ENCODE measurements at regions not wholly inside any gene's neighbourhood (a gene's known extent, or its start where the extent isn't known, plus 50 kb on each side); places are given as distances from the start of the nearest gene placed in this dataset.

GRCh38 chr12:46711756-46712155 lies 114.0 kb downstream of the SLC38A4 start:
- H3K27ac ChIP-seq (ENCODE audit: insufficient read depth, low read length, poor library complexity, severe bottlenecking), result no peak overlapping the region
- no peak for DNase-seq
- no peaks in the 10 kb centered on the region for H3K4me1 ChIP-seq (ENCODE audit: control insufficient read depth, insufficient read depth, low read length, poor library complexity, severe bottlenecking)
- H3K9me3 ChIP-seq (ENCODE audit: control insufficient read depth, low read length), result no peaks in the 10 kb centered on the region
- H3K4me3 ChIP-seq (ENCODE audit: insufficient read depth, low read depth, low read length, poor library complexity, severe bottlenecking), result no peak overlapping the region
- no peaks in the 10 kb centered on the region for H3K36me3 ChIP-seq (ENCODE audit: control insufficient read depth, insufficient read depth, low read length)
- no peaks in the 10 kb centered on the region for H3K27me3 ChIP-seq (replicated peaks; ENCODE audit: control insufficient read depth, insufficient read depth, low read length, poor library complexity, severe bottlenecking)

- H3K36me3 ChIP-seq (ENCODE audit: control insufficient read depth, insufficient read depth, low read length), result no peaks in the 10 kb centered on the region
- no peaks in the 10 kb centered on the region for H3K4me1 ChIP-seq (ENCODE audit: control insufficient read depth, insufficient read depth, low read length, poor library complexity, severe bottlenecking)
- no peak overlapping the region for H3K27ac ChIP-seq (ENCODE audit: insufficient read depth, low read length, poor library complexity, severe bottlenecking)
- no peaks in the 10 kb centered on the region for H3K9me3 ChIP-seq (ENCODE audit: control insufficient read depth, low read length)
- H3K4me3 ChIP-seq (ENCODE audit: insufficient read depth, low read depth, low read length, poor library complexity, severe bottlenecking), result no peak overlapping the region
- DNase-seq, result no peak
- no peaks in the 10 kb centered on the region for H3K27me3 ChIP-seq (replicated peaks; ENCODE audit: control insufficient read depth, insufficient read depth, low read length, poor library complexity, severe bottlenecking)
Measured at GRCh38 chr12:46710125-46710743, 115.6 kb downstream of the SLC38A4 start.

GRCh38 chr12:46702581-46703344 lies 123.0 kb downstream of the SLC38A4 start:
- DNase-seq, result no peak
- Histone ChIP-seq H3K36me3 (ENCODE audit: control insufficient read depth, insufficient read depth, low read length) (no peaks in the 10 kb centered on the region), H3K4me3 (ENCODE audit: insufficient read depth, low read depth, low read length, poor library complexity, severe bottlenecking) (no peak overlapping the region), H3K9me3 (ENCODE audit: control insufficient read depth, low read length) (no peaks in the 10 kb centered on the region), H3K4me1 (ENCODE audit: control insufficient read depth, insufficient read depth, low read length, poor library complexity, severe bottlenecking) (no peaks in the 10 kb centered on the region), H3K27me3 (replicated peaks; ENCODE audit: control insufficient read depth, insufficient read depth, low read length, poor library complexity, severe bottlenecking) (no peaks in the 10 kb centered on the region), H3K27ac (ENCODE audit: insufficient read depth, low read length, poor library complexity, severe bottlenecking) (no peak overlapping the region)

GRCh38 chr12:46701356-46701755 lies 124.4 kb downstream of the SLC38A4 start:
- Histone ChIP-seq H3K27me3 (replicated peaks; ENCODE audit: control insufficient read depth, insufficient read depth, low read length, poor library complexity, severe bottlenecking) (no peaks in the 10 kb centered on the region), H3K9me3 (ENCODE audit: control insufficient read depth, low read length) (no peaks in the 10 kb centered on the region), H3K4me1 (ENCODE audit: control insufficient read depth, insufficient read depth, low read length, poor library complexity, severe bottlenecking) (no peaks in the 10 kb centered on the region), H3K27ac (ENCODE audit: insufficient read depth, low read length, poor library complexity, severe bottlenecking) (no peak overlapping the region), H3K4me3 (ENCODE audit: insufficient read depth, low read depth, low read length, poor library complexity, severe bottlenecking) (no peak overlapping the region), H3K36me3 (ENCODE audit: control insufficient read depth, insufficient read depth, low read length) (no peaks in the 10 kb centered on the region)
- DNase-seq, result no peak

GRCh38 chr12:46699986-46700385 lies 125.8 kb downstream of the SLC38A4 start:
- Histone ChIP-seq H3K4me1 (ENCODE audit: control insufficient read depth, insufficient read depth, low read length, poor library complexity, severe bottlenecking) (no peaks in the 10 kb centered on the region), H3K36me3 (ENCODE audit: control insufficient read depth, insufficient read depth, low read length) (no peaks in the 10 kb centered on the region), H3K27ac (ENCODE audit: insufficient read depth, low read length, poor library complexity, severe bottlenecking) (no peak overlapping the region), H3K4me3 (ENCODE audit: insufficient read depth, low read depth, low read length, poor library complexity, severe bottlenecking) (no peak overlapping the region), H3K9me3 (ENCODE audit: control insufficient read depth, low read length) (no peaks in the 10 kb centered on the region), H3K27me3 (replicated peaks; ENCODE audit: control insufficient read depth, insufficient read depth, low read length, poor library complexity, severe bottlenecking) (no peaks in the 10 kb centered on the region)
- no peak for DNase-seq

GRCh38 chr12:46698003-46698402 lies 127.8 kb downstream of the SLC38A4 start:
- no peaks in the 10 kb centered on the region for H3K36me3 ChIP-seq (ENCODE audit: control insufficient read depth, insufficient read depth, low read length)
- no peak overlapping the region for H3K4me3 ChIP-seq (ENCODE audit: insufficient read depth, low read depth, low read length, poor library complexity, severe bottlenecking)
- no peaks in the 10 kb centered on the region for H3K4me1 ChIP-seq (ENCODE audit: control insufficient read depth, insufficient read depth, low read length, poor library complexity, severe bottlenecking)
- DNase-seq, result no peak
- no peaks in the 10 kb centered on the region for H3K27me3 ChIP-seq (replicated peaks; ENCODE audit: control insufficient read depth, insufficient read depth, low read length, poor library complexity, severe bottlenecking)
- no peak overlapping the region for H3K27ac ChIP-seq (ENCODE audit: insufficient read depth, low read length, poor library complexity, severe bottlenecking)
- H3K9me3 ChIP-seq (ENCODE audit: control insufficient read depth, low read length), result no peaks in the 10 kb centered on the region

GRCh38 chr12:46693518-46693917 lies 132.3 kb downstream of the SLC38A4 start:
- Histone ChIP-seq H3K27ac (ENCODE audit: insufficient read depth, low read length, poor library complexity, severe bottlenecking) (no peak overlapping the region), H3K27me3 (replicated peaks; ENCODE audit: control insufficient read depth, insufficient read depth, low read length, poor library complexity, severe bottlenecking) (no peaks in the 10 kb centered on the region)
- no peak for DNase-seq

GRCh38 chr12:46693034-46693433 lies 132.8 kb downstream of the SLC38A4 start:
- Histone ChIP-seq H3K27me3 (replicated peaks; ENCODE audit: control insufficient read depth, insufficient read depth, low read length, poor library complexity, severe bottlenecking) (no peaks in the 10 kb centered on the region), H3K9me3 (ENCODE audit: control insufficient read depth, low read length) (no peaks in the 10 kb centered on the region), H3K4me3 (ENCODE audit: insufficient read depth, low read depth, low read length, poor library complexity, severe bottlenecking) (no peak overlapping the region), H3K4me1 (ENCODE audit: control insufficient read depth, insufficient read depth, low read length, poor library complexity, severe bottlenecking) (no peaks in the 10 kb centered on the region), H3K27ac (ENCODE audit: insufficient read depth, low read length, poor library complexity, severe bottlenecking) (no peak overlapping the region), H3K36me3 (ENCODE audit: control insufficient read depth, insufficient read depth, low read length) (no peaks in the 10 kb centered on the region)
- DNase-seq, result no peak

More at GRCh38 chr12:46693518-46693917, 132.3 kb downstream of the SLC38A4 start:
- Histone ChIP-seq H3K4me3 (ENCODE audit: insufficient read depth, low read depth, low read length, poor library complexity, severe bottlenecking) (no peak overlapping the region), H3K4me1 (ENCODE audit: control insufficient read depth, insufficient read depth, low read length, poor library complexity, severe bottlenecking) (no peaks in the 10 kb centered on the region), H3K36me3 (ENCODE audit: control insufficient read depth, insufficient read depth, low read length) (no peaks in the 10 kb centered on the region), H3K9me3 (ENCODE audit: control insufficient read depth, low read length) (no peaks in the 10 kb centered on the region)

- H3K4me1 ChIP-seq (ENCODE audit: control insufficient read depth, insufficient read depth, low read length, poor library complexity, severe bottlenecking), result no peaks in the 10 kb centered on the region
- no peak overlapping the region for H3K27ac ChIP-seq (ENCODE audit: insufficient read depth, low read length, poor library complexity, severe bottlenecking)
- no peaks in the 10 kb centered on the region for H3K9me3 ChIP-seq (ENCODE audit: control insufficient read depth, low read length)
- H3K4me3 ChIP-seq (ENCODE audit: insufficient read depth, low read depth, low read length, poor library complexity, severe bottlenecking), result no peak overlapping the region
- DNase-seq, result no peak
- H3K27me3 ChIP-seq (replicated peaks; ENCODE audit: control insufficient read depth, insufficient read depth, low read length, poor library complexity, severe bottlenecking), result no peaks in the 10 kb centered on the region
- H3K36me3 ChIP-seq (ENCODE audit: control insufficient read depth, insufficient read depth, low read length), result no peaks in the 10 kb centered on the region
Measured at GRCh38 chr12:46692606-46693005, 133.2 kb downstream of the SLC38A4 start.

- no peak for DNase-seq
- Histone ChIP-seq H3K27me3 (replicated peaks; ENCODE audit: control insufficient read depth, insufficient read depth, low read length, poor library complexity, severe bottlenecking) (no peaks in the 10 kb centered on the region), H3K4me3 (ENCODE audit: insufficient read depth, low read depth, low read length, poor library complexity, severe bottlenecking) (no peak overlapping the region), H3K27ac (ENCODE audit: insufficient read depth, low read length, poor library complexity, severe bottlenecking) (no peak overlapping the region), H3K9me3 (ENCODE audit: control insufficient read depth, low read length) (no peaks in the 10 kb centered on the region), H3K4me1 (ENCODE audit: control insufficient read depth, insufficient read depth, low read length, poor library complexity, severe bottlenecking) (no peaks in the 10 kb centered on the region), H3K36me3 (ENCODE audit: control insufficient read depth, insufficient read depth, low read length) (no peaks in the 10 kb centered on the region)
Measured at GRCh38 chr12:46686267-46686942, 139.4 kb downstream of the SLC38A4 start.
